ENCODE measurements at regions not wholly inside any gene's neighbourhood (a gene's known extent, or its start where the extent isn't known, plus 50 kb on each side); places are given as distances from the start of the nearest gene placed in this dataset.

DNA sequence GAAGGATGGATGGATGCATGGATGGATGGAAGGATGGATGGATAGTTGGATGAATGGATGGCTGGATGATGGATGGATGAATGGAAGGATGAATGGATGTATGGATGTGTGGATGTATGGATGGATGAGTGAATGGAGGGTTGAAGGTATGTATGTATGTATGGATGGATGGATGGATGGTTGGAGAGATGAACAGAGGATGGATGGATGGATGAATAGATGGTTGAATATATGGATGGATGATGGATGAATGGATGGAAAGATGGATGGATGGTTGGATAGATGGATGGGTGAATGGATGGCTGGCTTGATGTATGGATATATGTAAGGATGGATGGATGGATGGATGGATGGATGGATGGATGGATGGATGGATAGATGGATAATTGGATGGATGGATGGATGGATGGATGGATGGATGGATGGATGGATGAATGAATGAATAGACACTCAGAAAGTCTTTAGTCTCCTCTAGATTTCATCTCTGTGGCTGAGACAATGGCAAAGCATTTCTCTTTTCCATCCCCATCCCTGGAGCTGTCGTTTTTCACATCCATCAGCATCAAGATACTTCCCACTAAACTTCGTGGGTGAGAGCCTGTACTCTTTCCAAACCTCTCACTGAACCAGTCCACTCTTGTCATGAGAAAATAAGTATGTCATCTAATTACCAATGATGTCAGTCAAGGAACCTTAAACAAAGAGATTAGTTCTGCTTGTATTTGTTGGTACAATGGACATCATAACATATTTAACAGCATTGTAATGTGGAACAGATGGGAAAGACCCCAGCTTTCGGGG, 74.8 kb upstream of the CLMN start:
- H3K4me3 ChIP-seq (ENCODE audit: low read depth, low read length), result no peak overlapping the region
- no peak for DNase-seq (ENCODE audit: low read depth)

DNA sequence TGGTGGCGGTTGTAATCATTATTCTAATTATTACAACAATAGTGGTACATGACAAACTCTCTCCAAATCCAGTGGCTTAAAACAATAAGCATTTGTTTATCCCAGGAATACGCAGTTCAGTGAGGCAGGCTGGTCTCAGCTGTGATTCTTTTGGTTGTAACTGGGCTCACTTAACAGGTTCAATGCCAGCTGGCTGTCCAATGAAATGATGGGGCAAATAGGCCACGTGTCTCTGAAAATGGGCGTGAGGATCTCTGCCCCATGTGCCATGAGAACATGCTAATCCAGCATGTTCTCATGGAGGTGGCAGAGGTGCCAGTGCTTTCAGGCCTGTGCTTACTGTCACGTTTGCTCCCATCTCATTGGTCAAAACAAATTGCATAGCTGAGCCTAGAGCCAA, 73.1 kb upstream of the CLMN start:
- DNase-seq (ENCODE audit: low read depth), result no peak

DNA sequence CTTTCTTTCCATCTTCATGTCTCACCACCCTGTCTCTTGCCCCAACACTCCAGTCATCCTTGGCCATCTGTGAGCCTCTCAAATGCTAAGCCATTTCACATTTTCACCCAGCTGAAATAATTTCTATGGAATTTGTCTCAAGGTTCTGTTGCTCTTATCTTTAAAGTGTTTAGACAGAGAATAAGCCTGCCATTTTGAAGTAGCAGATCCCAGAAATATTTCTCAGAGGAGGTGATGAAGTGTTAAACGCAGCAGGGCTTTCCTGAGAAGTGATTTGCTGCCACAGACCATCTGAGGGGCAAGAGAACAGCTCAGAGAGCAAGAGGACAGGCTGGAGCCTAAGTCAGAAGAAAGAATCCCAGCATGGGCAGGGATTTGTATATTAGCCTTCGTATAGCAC, 71.6 kb upstream of the CLMN start:
- no peak for DNase-seq (ENCODE audit: low read depth)
- no peak overlapping the region for H3K4me3 ChIP-seq (ENCODE audit: low read depth, low read length)

More for the DNA sequence above, 73.1 kb upstream of the CLMN start:
- no peak overlapping the region for H3K4me3 ChIP-seq (ENCODE audit: low read depth, low read length)

DNA sequence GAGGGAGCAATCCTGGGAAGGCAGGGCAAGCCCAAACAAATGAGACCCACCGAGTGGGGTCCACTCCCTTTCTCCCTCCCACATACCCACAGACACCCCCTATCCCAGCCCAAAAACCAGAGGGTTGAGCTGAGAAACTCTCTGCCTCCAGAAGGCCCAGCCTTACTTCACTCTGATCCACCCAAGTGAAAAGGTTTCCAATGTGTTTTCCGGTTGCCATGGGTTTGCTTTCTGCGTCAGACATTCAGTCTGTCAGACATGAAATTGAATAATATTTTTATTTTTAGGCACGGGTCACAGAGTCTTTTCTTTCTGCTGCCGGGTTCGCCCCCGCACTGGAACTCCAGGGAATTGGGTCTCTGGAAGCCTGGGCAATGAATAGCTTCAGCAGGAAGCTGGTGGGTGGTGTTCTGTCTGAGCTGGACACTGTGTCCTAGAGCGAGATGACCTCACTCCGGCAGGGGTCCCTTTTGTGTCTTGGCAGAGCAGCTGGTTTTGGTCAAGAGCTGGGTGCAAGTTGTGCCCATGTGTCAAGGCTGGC, 69.8 kb upstream of the CLMN start:
- no peak overlapping the region for H3K4me3 ChIP-seq (ENCODE audit: low read depth, low read length)
- DNase-seq (ENCODE audit: low read depth), result peak; percentile 74

DNA sequence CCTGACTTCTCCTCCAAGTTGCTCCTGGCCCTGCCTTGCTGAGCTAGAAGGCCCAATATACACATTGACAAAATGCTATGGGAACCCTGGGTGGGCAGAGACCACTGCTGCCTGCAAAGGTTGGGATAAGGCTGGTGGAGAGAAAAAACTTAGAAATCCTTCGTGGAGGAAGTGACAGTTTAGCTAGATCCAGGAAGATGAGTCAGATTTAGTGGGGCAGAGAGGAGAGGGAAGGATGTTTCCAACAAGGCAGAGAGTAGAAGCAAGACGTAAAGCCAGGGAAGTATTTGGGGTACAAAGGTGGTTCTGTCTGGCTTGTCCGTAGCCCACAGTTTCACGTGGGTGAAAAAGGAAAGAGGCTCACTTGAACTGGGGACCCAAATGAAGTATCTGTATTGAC, 69.0 kb upstream of the CLMN start:
- H3K4me3 ChIP-seq (ENCODE audit: low read depth, low read length), result no peak overlapping the region
- no peak for DNase-seq (ENCODE audit: low read depth)

DNA sequence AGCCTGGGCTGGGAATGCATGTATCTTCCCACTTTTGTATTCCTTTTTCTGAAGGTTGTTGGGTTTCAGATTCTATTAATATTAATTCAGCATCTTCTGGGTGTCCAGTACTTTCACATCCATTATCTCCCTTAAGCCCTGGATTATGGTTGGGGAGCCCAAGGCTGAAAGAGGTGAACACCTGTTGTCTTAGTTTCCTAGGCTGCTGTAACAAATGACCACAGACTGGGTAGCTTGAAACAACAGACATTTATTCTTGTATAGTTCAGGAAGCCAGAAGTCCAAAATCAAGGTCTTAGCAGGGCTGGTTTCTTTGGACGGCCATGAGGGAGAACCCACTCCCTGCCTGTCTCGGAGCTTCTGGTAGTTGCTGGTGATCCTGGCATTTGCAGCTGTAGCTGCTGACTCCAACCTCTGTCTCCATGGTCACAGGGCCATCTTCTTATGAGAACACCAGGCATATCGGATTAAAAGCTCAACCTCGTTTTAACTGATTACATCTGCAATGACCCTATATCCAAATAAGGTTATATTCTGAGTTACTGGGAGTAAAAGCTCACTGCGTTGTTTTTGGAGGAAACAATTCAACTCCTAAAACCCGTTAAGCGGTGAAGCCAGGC, 68.2 kb upstream of the CLMN start:
- no peak for DNase-seq (ENCODE audit: low read depth)
- H3K4me3 ChIP-seq (ENCODE audit: low read depth, low read length), result no peak overlapping the region

DNA sequence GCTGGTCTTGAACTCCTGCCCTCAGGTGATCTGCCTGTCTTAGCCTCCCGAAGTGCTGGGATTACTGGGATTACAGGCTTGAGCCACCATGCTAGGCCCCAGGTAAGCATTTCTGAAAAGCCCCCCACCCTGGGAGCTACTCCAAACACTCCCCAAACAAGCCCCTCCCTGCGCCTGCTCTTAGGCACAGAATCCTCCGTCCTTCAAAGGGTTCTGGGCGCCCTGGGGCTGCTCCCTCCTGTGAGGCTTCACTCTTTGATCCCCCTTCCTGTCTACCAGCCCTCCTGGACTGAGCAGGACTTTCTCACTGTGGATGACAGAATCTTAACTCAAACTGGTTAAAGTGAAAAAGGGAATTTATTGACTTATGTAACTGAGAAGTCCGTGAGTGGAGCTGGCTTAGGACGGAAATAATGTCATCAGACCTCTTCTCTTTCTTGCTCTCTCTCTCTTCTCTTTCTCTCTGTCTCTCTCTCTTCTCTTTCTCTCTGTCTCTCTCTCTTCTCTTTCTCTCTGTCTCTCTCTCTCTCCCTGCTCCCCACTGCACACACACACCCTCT, 66.9 kb upstream of the CLMN start:
- no peak overlapping the region for H3K4me3 ChIP-seq (ENCODE audit: low read depth, low read length)
- DNase-seq (ENCODE audit: low read depth), result no peak

DNA sequence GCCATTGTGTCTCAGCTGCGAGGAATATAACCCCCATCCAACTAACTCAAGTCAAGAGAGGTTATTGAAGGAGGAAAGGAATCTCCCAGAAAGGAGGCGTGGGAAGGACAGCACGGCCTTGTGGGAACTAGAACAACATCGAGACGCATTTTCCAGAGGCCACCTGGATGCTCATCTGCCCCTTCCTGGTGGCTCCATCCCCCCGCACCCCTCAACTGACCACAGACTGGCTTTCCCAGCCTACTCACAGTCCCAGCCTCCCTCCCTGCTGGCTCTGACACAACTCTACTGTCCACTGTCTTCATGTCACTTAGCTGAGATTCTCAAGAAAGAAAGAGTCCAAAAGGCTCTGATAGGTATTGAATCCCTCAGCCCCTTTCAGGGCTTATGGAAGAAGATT, 66.0 kb upstream of the CLMN start:
- H3K4me3 ChIP-seq (ENCODE audit: low read depth, low read length), result no peak overlapping the region
- DNase-seq (ENCODE audit: low read depth), result no peak

DNA sequence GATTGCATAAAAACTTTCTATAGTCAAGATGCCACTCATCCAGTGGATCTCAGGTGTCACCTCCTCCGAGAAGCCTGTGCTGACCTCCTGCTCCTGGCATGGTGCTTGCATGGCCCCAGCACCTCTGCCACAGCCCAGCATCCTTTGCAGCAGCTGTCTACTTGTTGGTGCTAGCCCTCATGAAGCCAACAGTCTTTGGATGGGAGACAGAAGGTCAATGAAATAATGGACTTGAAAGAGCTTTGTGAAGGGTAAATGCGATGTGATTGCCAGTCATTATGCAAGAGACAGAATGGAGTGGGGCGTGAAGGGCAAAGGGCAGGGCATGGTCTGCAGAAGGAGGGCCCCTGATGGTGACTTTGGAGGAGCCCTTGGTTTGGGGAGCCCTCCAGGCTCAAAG, 63.0 kb upstream of the CLMN start:
- no peak overlapping the region for H3K4me3 ChIP-seq (ENCODE audit: low read depth, low read length)
- no peak for DNase-seq (ENCODE audit: low read depth)

DNA sequence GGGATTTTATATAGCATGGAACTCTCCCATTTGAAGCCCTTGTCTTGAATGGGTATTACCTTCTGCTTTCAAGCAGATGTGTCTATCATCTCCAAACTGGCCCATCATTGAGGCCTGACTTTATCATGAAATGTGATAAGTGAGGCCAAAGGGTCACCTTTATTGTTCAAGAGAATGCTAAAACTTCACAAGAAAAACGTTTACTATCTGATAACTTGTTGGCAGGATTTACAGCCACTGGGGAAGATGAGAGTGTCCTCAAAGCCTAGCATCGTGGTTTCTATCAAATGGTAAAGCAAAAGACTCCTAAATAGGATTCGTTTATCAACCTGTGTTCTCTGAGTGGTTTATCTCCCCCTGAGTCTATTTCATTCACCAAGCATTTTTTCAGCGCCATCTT, 62.0 kb upstream of the CLMN start:
- no peak for DNase-seq (ENCODE audit: low read depth)

DNA sequence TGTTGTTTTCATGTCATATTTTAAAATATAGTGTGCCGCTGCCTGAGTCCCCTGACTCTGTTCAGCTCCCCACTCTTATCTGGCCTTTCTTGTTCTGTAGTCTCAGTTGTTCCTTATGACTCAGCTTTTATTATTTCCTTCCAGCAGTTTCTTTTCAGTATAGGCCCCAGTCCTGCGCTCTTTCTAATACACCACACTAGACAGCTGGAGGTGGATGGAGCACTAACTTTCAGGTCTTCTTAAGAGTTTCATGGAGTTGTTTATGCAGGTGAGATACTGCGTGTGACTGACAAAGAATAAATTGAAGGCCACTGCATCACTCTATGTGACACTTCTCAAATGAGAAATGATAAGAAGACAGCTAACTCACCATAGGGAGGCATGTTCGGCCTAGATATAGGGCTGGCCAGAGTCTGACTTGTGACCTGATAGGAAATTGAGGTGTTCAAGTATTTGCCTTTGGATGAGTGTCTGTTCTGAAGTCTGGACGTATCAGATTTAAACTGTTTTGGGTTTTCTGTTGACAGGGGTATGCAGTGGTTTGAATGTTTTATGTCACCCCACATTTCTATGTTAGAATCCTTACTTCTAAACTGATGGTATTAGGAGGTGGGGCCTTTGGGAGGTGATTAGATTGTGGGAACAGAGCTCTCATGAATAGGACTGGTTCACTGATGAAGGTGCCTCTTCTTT, 60.8 kb upstream of the CLMN start:
- no peak overlapping the region for H3K4me3 ChIP-seq (ENCODE audit: low read depth, low read length)
- no peak for DNase-seq (ENCODE audit: low read depth)

More for the DNA sequence above, 62.0 kb upstream of the CLMN start:
- H3K4me3 ChIP-seq (ENCODE audit: low read depth, low read length), result no peak overlapping the region

DNA sequence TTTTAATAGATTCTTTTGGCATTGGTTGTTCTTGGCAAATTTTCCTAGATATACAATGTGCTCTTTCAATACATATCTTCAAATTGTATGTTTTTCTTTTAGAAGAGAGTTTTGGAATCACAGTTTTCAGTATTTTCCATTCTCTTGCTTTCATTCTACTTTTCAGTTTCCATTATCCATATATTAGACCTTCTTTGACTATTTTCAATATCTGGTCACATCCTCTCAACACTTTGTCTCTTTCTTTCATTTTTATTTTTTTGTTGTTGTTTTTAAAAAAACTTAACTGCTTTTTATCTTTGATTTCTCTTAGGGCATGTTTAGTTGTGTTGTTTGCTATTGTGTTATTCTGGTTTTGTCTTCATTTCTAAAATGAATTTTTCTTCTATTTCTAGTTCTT, 59.9 kb upstream of the CLMN start:
- H3K4me3 ChIP-seq (ENCODE audit: low read depth, low read length), result no peak overlapping the region
- no peak for DNase-seq (ENCODE audit: low read depth)

DNA sequence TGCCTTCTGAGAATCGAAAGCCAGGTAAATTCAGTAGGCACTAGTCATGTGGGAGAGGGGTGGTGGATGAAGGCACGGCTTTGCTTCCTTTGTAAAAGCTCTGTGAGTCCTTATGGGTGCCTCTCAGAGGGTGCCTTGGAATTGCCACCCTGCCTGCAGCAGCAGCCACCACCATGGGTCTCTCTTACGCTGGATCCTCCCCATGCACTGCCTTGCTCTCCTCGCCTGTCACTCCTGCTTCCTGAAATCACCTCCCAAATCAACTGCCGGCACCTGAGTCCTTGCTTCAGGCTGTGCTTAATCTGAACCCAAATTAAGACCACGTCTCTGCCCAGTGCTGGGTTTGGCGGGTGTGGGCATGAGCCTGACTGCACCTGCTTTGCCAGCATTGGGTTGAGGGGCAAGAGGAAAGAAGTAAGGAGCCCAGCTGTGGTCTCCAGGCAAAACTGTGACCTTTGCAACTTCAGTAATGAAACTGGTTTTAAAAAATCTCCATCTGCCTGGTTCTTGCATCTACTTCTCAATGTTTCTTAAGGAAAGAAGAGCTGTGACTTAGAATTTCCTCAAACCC, 55.9 kb upstream of the CLMN start:
- H3K4me3 ChIP-seq (ENCODE audit: low read depth, low read length), result no peak overlapping the region
- no peak for DNase-seq (ENCODE audit: low read depth)

DNA sequence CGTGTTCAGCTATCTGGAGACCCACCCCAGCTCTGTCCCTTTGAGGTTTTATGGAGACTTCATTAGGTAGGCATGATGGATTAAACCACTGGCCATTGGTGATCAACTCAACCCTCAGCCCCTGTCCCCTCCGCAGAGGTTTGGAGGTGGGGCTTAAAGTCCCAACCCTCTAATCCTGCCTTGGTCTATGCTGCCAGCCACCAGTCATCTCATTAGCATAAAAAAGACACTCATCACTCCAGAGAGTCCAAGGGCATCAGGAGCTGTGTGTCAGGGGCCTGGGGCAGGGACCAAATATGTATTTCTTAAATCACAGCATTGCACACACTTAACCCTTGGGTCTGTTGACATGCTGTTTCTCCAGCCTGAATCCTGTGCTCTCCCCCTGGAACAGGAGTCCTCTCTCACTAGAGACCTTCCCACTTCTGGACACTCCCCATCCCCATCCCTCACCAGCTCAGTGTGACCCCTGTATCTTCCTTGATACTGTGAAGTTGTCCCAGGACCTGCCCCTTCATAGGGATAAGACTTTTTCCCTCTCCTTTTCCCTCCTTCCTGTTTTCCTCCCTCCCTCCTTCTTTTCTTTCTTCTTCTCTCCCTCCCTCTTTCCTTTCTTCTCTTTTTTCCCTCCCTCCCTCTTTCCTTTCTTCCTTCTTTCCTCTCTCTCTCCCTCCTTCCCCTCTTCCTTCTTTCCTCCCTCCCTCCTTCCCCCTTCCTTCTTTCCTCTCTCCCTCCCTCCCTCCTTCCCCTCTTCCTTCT, 54.7 kb upstream of the CLMN start:
- H3K4me3 ChIP-seq (ENCODE audit: low read depth, low read length), result no peak overlapping the region
- no peak for DNase-seq (ENCODE audit: low read depth)

DNA sequence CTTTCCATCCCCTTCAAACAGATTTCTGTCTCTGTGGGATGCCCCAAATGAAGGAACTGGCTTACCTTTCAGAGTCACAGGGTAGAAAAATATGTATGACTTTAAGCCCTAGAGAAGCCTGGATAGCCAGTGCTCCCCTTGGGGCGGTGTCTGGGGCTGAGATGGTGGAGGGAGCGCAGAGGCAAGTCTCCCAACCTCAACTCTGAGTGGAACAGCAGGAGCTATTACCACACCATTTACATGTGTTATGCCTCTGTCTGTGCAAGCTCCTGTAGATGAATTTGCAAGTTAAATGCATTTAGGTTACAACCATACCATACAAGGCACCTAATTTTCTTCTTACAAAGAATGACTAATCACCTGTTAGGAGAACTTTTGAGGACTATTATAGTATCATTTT, 50.4 kb upstream of the CLMN start:
- DNase-seq (ENCODE audit: low read depth), result no peak
- H3K4me3 ChIP-seq (ENCODE audit: low read depth, low read length), result no peak overlapping the region
